Left ventricle myocardium inferior (tissue), 1 donor: ENCODE measurements at regions not wholly inside any gene's neighbourhood (a gene's known extent, or its start where the extent isn't known, plus 50 kb on each side); places are given as distances from the start of the nearest gene placed in this dataset.

Experiments
- DNase-seq: peaks from one replicate; pipeline ENCODE4 v3.0.0-alpha.2; 2020
- H3K27ac ChIP-seq: fragments of 200-600 bp; replicated peaks from 2 replicates; pipeline ENCODE4 v1.8.0; 2021
- H3K27me3 ChIP-seq: fragments of 200-600 bp; 2 replicates; pipeline ENCODE4 v1.8.0; 2021; ENCODE audit warnings: low read depth
- H3K36me3 ChIP-seq: fragments of 200-600 bp; 2 replicates; pipeline ENCODE4 v1.8.0; 2021
- H3K4me1 ChIP-seq: fragments of 200-600 bp; 2 replicates; pipeline ENCODE4 v1.8.0; 2021
- H3K4me3 ChIP-seq: fragments of 200-600 bp; 2 replicates; pipeline ENCODE4 v1.8.0; 2021; ENCODE audit warnings: mild to moderate bottlenecking, moderate library complexity
- H3K9me3 ChIP-seq: fragments of 200-600 bp; replicated peaks from 2 replicates; pipeline ENCODE4 v1.8.0; 2021
- CTCF ChIP-seq: fragments of 200-600 bp; IDR thresholded peaks from 2 replicates; pipeline ENCODE4 v1.8.0; 2021; ENCODE audit warnings: antibody characterized with exemption, mild to moderate bottlenecking, borderline replicate concordance
- intact Hi-C: fragments of 100-400 bp; cut with micrococcal nuclease; formaldehyde crosslinking; loops from one replicate; pipeline ENCODE4 v1.11.0; 2022
- donor health status: DM: no; HTN: yes; CAD: no; lungs with severe emphysema.

GRCh38 chr3:64358176-64358575, 132.9 kb upstream of the PRICKLE2 start:
- no peaks in the 10 kb centered on the region for H3K9me3 ChIP-seq
- H3K36me3 ChIP-seq: no peaks in the 10 kb centered on the region
- H3K27me3 ChIP-seq: no peaks in the 10 kb centered on the region
- DNase-seq: no peak
- H3K4me3 ChIP-seq: no peak overlapping the region
- H3K4me1 ChIP-seq: peaks cover 11% of the 10 kb centered on the region
- no peak overlapping the region for H3K27ac ChIP-seq
- no peak for TF ChIP-seq CTCF
- intact Hi-C loops: no loop called here

- Histone ChIP-seq H3K27ac (no peak overlapping the region), H3K9me3 (no peaks in the 10 kb centered on the region), H3K36me3 (no peaks in the 10 kb centered on the region), H3K4me1 (peaks cover 13% of the 10 kb centered on the region), H3K27me3 (no peaks in the 10 kb centered on the region), H3K4me3 (no peak overlapping the region)
- no peak for TF ChIP-seq CTCF
- DNase-seq: no peak
- intact Hi-C loops: no loop called here
Measured at GRCh38 chr3:64357481-64357880, 132.2 kb upstream of the PRICKLE2 start.

DNA sequence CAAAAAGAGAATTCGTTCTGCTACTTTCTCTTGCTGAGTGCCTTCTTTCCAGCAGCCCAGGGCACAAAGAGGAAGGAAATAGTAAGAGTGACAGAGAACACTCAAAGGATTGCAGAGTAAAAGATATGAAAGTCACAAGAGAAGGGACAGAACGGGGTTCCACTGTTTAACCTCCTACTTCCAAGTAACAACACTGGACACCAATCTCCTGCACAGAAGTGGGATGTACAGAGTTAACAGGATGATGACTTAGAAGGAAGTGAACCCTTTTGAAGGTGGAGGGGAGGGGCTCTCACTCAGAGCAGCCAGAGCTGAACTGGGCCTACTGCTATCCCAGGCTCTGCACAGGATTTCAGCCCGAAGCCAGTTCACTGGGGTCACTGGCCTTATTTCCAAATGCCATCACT, 130.1 kb upstream of the PRICKLE2 start:
- Histone ChIP-seq H3K4me3 (no peak overlapping the region), H3K9me3 (no peaks in the 10 kb centered on the region), H3K36me3 (no peaks in the 10 kb centered on the region), H3K27ac (peak overlapping the region; percentile 48), H3K27me3 (no peaks in the 10 kb centered on the region), H3K4me1 (peaks cover 27% of the 10 kb centered on the region)
- TF ChIP-seq CTCF: no peak
- intact Hi-C loops: no loop called here
- DNase-seq: no peak

DNA sequence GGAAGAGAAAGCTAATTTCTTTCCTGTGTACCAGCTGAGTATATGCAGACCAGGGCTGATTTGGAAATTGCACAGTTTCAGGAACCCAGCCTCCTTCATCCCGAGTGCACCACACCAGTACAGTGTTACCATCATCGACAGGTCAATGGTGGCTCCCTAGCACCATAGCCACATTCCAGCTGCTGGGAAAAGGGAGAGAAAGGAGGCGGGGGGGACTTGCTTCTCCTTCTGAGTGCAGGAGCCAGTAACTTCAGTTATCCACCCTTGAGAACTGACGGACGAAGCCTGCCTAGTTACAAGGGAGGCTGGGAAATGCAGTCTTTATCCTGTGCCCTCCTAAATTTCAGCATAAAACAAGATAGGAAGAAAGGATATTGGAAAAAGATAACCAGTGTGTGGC, 129.7 kb upstream of the PRICKLE2 start:
- intact Hi-C loops: no loop called here
- TF ChIP-seq CTCF: no peak
- no peaks in the 10 kb centered on the region for H3K36me3 ChIP-seq
- DNase-seq: no peak
- H3K4me3 ChIP-seq: no peak overlapping the region
- no peaks in the 10 kb centered on the region for H3K27me3 ChIP-seq
- peak overlapping the region; percentile 48 for H3K27ac ChIP-seq
- no peaks in the 10 kb centered on the region for H3K9me3 ChIP-seq
- peaks cover 27% of the 10 kb centered on the region for H3K4me1 ChIP-seq

- intact Hi-C loops: no loop called here
- no peak overlapping the region for H3K4me3 ChIP-seq
- H3K27ac ChIP-seq: no peak overlapping the region
- H3K27me3 ChIP-seq: no peaks in the 10 kb centered on the region
- H3K36me3 ChIP-seq: no peaks in the 10 kb centered on the region
- no peak for DNase-seq
- H3K9me3 ChIP-seq: no peaks in the 10 kb centered on the region
- H3K4me1 ChIP-seq: peaks cover 27% of the 10 kb centered on the region
- no peak for TF ChIP-seq CTCF
Measured at GRCh38 chr3:64354221-64354620, 129.0 kb upstream of the PRICKLE2 start.

GRCh38 chr3:64353226-64353625, 128.0 kb upstream of the PRICKLE2 start:
- peaks cover 27% of the 10 kb centered on the region for H3K4me1 ChIP-seq
- no peak overlapping the region for H3K4me3 ChIP-seq
- H3K27ac ChIP-seq: no peak overlapping the region
- intact Hi-C loops: no loop called here
- DNase-seq: no peak
- H3K27me3 ChIP-seq: no peaks in the 10 kb centered on the region
- H3K9me3 ChIP-seq: no peaks in the 10 kb centered on the region
- H3K36me3 ChIP-seq: no peaks in the 10 kb centered on the region
- no peak for TF ChIP-seq CTCF
